ENCODE measurements at regions not wholly inside any gene's neighbourhood (a gene's known extent, or its start where the extent isn't known, plus 50 kb on each side); places are given as distances from the start of the nearest gene placed in this dataset.

- TF ChIP-seq GMEB1 (CRISPR knock-in tag; IDR thresholded peaks at IDR 0.05) (no peak), GTF3C2 (IDR thresholded peaks at IDR 0.05; ENCODE audit: borderline replicate concordance, extremely low read depth, insufficient read length) (no peak), CTCF (IDR thresholded peaks at IDR 0.05 in 2 of 3, conservative IDR thresholded peaks at IDR 0.05 in 1 of 3; ENCODE audit: insufficient read depth in 2 of 3, low read depth in 1 of 3, low read length in 3 of 3) (no peak), ZBTB8A (IDR thresholded peaks at IDR 0.05; ENCODE audit: partially characterized antibody) (no peak), ZNF274 (IDR thresholded peaks at IDR 0.05; ENCODE audit: borderline replicate concordance, low read depth, low read length) (no peak), TEAD1 (CRISPR knock-in tag; IDR thresholded peaks at IDR 0.05) (no peak), ZNF76 (CRISPR knock-in tag; IDR thresholded peaks at IDR 0.05; ENCODE audit: borderline replicate concordance) (no peak), CUX1 (CRISPR knock-in tag; IDR thresholded peaks at IDR 0.05) (no peak), POLR2AphosphoS5 (IDR thresholded peaks at IDR 0.05; ENCODE audit: control insufficient read depth, insufficient read depth, low read depth, low read length) (no peak), POLR2A (conservative IDR thresholded peaks at IDR 0.05) (no peak), ESRRA (IDR thresholded peaks at IDR 0.05; ENCODE audit: borderline replicate concordance, low read depth) (no peak), TSC22D4 (tag; IDR thresholded peaks at IDR 0.05) (no peak), MAZ (CRISPR knock-in tag; conservative IDR thresholded peaks at IDR 0.05 in 1 of 2, IDR thresholded peaks at IDR 0.05 in 1 of 2) (no peak), GTF2F1 (IDR thresholded peaks at IDR 0.05; ENCODE audit: low read depth, low read length) (no peak)
Observed at GRCh38 chr3:118244761-118245160, 789.9 kb downstream of the IGSF11 start.

Measured in K562 (cell line).